MM.1S (cell line): ENCODE measurements at regions not wholly inside any gene's neighbourhood (a gene's known extent, or its start where the extent isn't known, plus 50 kb on each side); places are given as distances from the start of the nearest gene placed in this dataset.

ENCODE experiments used
- EZH2 ChIP-seq: fragments of 300-600 bp; sonication (generic); optimal IDR thresholded peaks from 2 replicates; pipeline ENCODE3; 2017; ENCODE audit warnings: low read depth, mild to moderate bottlenecking, antibody characterized with exemption, low read length, mixed read lengths
- TF ChIP-seq, protein P1 (sequence below): fragments of 300-600 bp; sonication (generic); IDR thresholded peaks from 2 replicates; pipeline ENCODE4 v1.5.1; 2016; ENCODE audit warnings: antibody characterized with exemption, low read length, mixed read lengths

DNA sequence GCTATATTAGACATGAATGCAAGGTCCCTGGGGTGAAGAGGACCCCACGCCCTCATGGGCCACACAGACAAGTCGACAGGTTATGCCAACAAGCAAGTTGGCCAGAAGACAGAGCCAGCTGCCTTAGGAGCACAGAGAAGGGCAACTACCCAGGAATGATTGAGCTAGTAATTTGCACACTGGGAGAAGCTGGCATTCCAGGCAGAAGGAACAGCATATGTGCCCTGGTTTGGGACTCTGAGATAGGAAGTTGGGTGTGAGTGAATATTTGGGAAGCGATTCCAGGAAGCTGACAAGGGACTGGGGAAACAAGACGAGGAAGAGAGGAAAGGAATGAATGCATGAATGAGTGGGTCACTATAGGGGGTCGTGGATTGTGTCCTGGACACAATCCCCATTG is 203.7 kb upstream of the CDH5 start:
- TF ChIP-seq, protein P1, sequence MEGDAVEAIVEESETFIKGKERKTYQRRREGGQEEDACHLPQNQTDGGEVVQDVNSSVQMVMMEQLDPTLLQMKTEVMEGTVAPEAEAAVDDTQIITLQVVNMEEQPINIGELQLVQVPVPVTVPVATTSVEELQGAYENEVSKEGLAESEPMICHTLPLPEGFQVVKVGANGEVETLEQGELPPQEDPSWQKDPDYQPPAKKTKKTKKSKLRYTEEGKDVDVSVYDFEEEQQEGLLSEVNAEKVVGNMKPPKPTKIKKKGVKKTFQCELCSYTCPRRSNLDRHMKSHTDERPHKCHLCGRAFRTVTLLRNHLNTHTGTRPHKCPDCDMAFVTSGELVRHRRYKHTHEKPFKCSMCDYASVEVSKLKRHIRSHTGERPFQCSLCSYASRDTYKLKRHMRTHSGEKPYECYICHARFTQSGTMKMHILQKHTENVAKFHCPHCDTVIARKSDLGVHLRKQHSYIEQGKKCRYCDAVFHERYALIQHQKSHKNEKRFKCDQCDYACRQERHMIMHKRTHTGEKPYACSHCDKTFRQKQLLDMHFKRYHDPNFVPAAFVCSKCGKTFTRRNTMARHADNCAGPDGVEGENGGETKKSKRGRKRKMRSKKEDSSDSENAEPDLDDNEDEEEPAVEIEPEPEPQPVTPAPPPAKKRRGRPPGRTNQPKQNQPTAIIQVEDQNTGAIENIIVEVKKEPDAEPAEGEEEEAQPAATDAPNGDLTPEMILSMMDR = no peak
- no peak for TF ChIP-seq EZH2
